Panc1 (cell line): ENCODE measurements at regions not wholly inside any gene's neighbourhood (a gene's known extent, or its start where the extent isn't known, plus 50 kb on each side); places are given as distances from the start of the nearest gene placed in this dataset.

Experiments used
- ATAC-seq: fragments of 200-7000 bp; cut with Tn5 transposase; 2 replicates; pipeline ENCODE4 v1.9.1; 2020; ENCODE audit warnings: mild to moderate bottlenecking, moderate library complexity
- BruUV-seq: library from RNA; stranded (reverse); fragments of 400-500 nt; replicated peaks from 2 replicates; lab custom pipeline; 2021; lab: Mats Ljungman, UMichigan
- CTCF ChIA-PET: fragments of 300-600 bp; sonication (Branson Sonifier 250); formaldehyde crosslinking; loops from one replicate; lab custom pipeline; 2022; ENCODE audit warnings: antibody characterized with exemption; lab: Charles Lee
- POLR2A ChIA-PET: fragments of 300-600 bp; sonication (Branson Sonifier 250); formaldehyde crosslinking; loops from one replicate; lab custom pipeline; 2022; ENCODE audit warnings: antibody characterized with exemption; lab: Charles Lee
- DNase-seq: peaks from one replicate; pipeline ENCODE4 v3.0.0-alpha.2; 2010; ENCODE audit warnings: low read depth, low spot score
- H3K27ac ChIP-seq: 2 replicates; pipeline ENCODE4 v1.5.1; 2011; ENCODE audit warnings: mild to moderate bottlenecking, low read length, inconsistent platforms
- H3K27me3 ChIP-seq: fragments of 200-500 bp; sonication (Bioruptor generic); 2 replicates; pipeline ENCODE4 v1.6.0; 2014; ENCODE audit warnings: low read length, inconsistent platforms; ENCODE audit not compliant: control insufficient read depth, insufficient read depth
- H3K36me3 ChIP-seq: fragments of 200-500 bp; sonication (Bioruptor generic); 2 replicates; pipeline ENCODE4 v1.5.1; 2014; ENCODE audit warnings: inconsistent platforms, mild to moderate bottlenecking, low read length, moderate library complexity; ENCODE audit not compliant: control insufficient read depth, insufficient read depth
- H3K4me1 ChIP-seq: 2 replicates; pipeline ENCODE4 v1.5.1; 2011; ENCODE audit warnings: inconsistent platforms, mild to moderate bottlenecking, low read length, moderate library complexity; ENCODE audit not compliant: control insufficient read depth, insufficient read depth
- H3K4me3 ChIP-seq, 2 experiments: 2 replicates each; pipeline ENCODE4 v1.5.1; 2011 to 2012; ENCODE audit warnings: low read depth in 2 of 2, low read length in 2 of 2, mild to moderate bottlenecking in 2 of 2, inconsistent platforms in 1 of 2, moderate library complexity in 1 of 2
- H3K9me3 ChIP-seq: fragments of 200-500 bp; sonication (Bioruptor generic); 2 replicates; pipeline ENCODE4 v1.5.1; 2014; ENCODE audit warnings: low read depth, mild to moderate bottlenecking, inconsistent platforms, low read length, moderate library complexity; ENCODE audit not compliant: control insufficient read depth, insufficient read depth
- POLR2AphosphoS5 ChIP-seq: IDR thresholded peaks from 2 replicates; pipeline ENCODE4 v1.6.1; 2012; ENCODE audit warnings: mild to moderate bottlenecking, low read depth, low read length, moderate library complexity
- SIN3A ChIP-seq: IDR thresholded peaks from 2 replicates; pipeline ENCODE4 v1.6.1; 2012; ENCODE audit warnings: low read depth, mild to moderate bottlenecking, low read length, moderate library complexity, borderline replicate concordance; ENCODE audit not compliant: insufficient read depth
- TCF7L2 ChIP-seq: IDR thresholded peaks from 2 replicates; pipeline ENCODE4 v1.6.1; 2011; ENCODE audit warnings: mild to moderate bottlenecking, low read depth, low read length, inconsistent platforms
- in situ Hi-C: cut with HindIII; loops from 2 replicates; pipeline ENCODE4 v1.10.0; 2016; ENCODE audit warnings: low sequenced_read_pairs, low pct_unique_long_range_greater_than_20kb
- intact Hi-C: fragments of 100-400 bp; cut with micrococcal nuclease; formaldehyde crosslinking; loops from one replicate; pipeline ENCODE4 v1.10.0; 2022; ENCODE audit not compliant: unreplicated experiment
- TF ChIP-seq, protein P1 (sequence below), 2 experiments: IDR thresholded peaks; 2 replicates each; pipeline ENCODE4 v1.6.1; 2011 to 2012; ENCODE audit warnings: low read depth in 2 of 2, control low read depth in 1 of 2, low read length in 1 of 2, mild to moderate bottlenecking in 1 of 2, moderate library complexity in 1 of 2; ENCODE audit not compliant: insufficient read depth in 1 of 2
- TF ChIP-seq, protein P2 (sequence below): fragments of 450-650 bp; IDR thresholded peaks from 2 replicates; pipeline ENCODE4 v1.5.1; 2017; ENCODE audit warnings: mild to moderate bottlenecking

DNA sequence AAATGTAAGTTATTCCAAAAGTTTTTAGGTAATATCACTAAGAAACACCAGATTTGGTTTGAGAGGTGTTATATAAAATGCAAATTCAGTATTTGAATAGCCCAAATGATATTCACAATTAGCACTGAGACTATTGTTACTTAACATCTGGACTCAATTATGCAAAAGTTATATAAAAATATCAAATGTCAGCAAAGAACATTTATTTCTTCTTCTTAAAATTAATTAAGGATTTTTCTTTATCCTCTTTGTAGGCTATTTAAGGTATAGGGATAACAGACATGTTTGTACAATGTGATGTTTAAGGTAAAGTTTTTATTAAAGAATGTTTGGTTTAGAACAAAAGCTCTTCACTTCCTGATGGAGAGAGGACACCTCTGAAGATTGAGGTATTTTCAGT, 63.3 kb upstream of the GK2 start:
- ChIA-PET CTCF (no interaction called here), POLR2A (no interaction called here)
- Histone ChIP-seq H3K4me3 (no peak overlapping the region), H3K9me3 (no peaks in the 10 kb centered on the region), H3K36me3 (no peaks in the 10 kb centered on the region), H3K4me1 (no peaks in the 10 kb centered on the region), H3K27me3 (no peaks in the 10 kb centered on the region), H3K27ac (no peak overlapping the region)
- in situ Hi-C loops (no loop called here), intact Hi-C loops (no loop called here)
- DNase-seq (no peak), ATAC-seq (no peak)
- TF ChIP-seq, protein P1, sequence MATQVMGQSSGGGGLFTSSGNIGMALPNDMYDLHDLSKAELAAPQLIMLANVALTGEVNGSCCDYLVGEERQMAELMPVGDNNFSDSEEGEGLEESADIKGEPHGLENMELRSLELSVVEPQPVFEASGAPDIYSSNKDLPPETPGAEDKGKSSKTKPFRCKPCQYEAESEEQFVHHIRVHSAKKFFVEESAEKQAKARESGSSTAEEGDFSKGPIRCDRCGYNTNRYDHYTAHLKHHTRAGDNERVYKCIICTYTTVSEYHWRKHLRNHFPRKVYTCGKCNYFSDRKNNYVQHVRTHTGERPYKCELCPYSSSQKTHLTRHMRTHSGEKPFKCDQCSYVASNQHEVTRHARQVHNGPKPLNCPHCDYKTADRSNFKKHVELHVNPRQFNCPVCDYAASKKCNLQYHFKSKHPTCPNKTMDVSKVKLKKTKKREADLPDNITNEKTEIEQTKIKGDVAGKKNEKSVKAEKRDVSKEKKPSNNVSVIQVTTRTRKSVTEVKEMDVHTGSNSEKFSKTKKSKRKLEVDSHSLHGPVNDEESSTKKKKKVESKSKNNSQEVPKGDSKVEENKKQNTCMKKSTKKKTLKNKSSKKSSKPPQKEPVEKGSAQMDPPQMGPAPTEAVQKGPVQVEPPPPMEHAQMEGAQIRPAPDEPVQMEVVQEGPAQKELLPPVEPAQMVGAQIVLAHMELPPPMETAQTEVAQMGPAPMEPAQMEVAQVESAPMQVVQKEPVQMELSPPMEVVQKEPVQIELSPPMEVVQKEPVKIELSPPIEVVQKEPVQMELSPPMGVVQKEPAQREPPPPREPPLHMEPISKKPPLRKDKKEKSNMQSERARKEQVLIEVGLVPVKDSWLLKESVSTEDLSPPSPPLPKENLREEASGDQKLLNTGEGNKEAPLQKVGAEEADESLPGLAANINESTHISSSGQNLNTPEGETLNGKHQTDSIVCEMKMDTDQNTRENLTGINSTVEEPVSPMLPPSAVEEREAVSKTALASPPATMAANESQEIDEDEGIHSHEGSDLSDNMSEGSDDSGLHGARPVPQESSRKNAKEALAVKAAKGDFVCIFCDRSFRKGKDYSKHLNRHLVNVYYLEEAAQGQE (IDR thresholded peaks at IDR 0.05; ENCODE audit: insufficient read depth in 1 of 2, low read depth in 2 of 2, low read length in 1 of 2), result no peak
- TF ChIP-seq, protein P2, sequence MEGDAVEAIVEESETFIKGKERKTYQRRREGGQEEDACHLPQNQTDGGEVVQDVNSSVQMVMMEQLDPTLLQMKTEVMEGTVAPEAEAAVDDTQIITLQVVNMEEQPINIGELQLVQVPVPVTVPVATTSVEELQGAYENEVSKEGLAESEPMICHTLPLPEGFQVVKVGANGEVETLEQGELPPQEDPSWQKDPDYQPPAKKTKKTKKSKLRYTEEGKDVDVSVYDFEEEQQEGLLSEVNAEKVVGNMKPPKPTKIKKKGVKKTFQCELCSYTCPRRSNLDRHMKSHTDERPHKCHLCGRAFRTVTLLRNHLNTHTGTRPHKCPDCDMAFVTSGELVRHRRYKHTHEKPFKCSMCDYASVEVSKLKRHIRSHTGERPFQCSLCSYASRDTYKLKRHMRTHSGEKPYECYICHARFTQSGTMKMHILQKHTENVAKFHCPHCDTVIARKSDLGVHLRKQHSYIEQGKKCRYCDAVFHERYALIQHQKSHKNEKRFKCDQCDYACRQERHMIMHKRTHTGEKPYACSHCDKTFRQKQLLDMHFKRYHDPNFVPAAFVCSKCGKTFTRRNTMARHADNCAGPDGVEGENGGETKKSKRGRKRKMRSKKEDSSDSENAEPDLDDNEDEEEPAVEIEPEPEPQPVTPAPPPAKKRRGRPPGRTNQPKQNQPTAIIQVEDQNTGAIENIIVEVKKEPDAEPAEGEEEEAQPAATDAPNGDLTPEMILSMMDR, result no peak
- no peak for TF ChIP-seq POLR2AphosphoS5
- TF ChIP-seq SIN3A, result no peak
- no peak for TF ChIP-seq TCF7L2
- no TSS peak for BruUV-seq

DNA sequence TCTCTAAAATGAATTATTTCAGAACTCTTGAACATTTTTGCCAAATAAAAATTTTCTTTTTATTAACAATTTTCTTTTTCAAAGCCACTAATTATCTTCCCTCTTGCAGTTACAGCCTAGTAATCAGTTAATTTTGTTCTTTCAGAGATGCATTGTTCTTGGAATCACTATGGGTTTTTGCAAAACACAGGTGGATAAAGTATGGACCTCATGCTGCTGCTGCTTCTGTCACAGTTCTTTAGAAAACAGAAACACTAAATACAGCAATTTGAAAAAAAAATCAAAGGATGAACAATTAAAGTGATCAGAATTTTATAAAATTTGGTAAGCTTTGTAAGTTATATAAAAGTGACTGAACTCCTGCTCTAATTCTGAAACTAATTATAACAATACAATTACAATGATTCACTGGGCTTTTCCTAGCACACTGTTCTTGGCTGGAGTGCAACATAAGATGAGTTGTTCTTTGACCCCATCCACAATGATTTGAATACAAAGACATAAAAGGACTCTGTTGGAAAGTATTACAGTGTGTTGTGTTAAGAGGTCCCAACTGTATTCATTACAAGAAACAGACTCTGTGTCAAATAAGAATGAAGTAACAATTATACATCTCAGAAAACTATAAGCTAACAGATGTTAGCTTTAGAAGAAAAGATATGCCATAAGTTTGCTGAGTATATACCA, 59.4 kb upstream of the GK2 start:
- no peaks in the 10 kb centered on the region for H3K36me3 ChIP-seq
- H3K4me3 ChIP-seq, result no peak overlapping the region
- BruUV-seq, result no TSS peak
- ChIA-PET POLR2A (no interaction called here), CTCF (no interaction called here)
- no peaks in the 10 kb centered on the region for H3K9me3 ChIP-seq
- intact Hi-C loops, result no loop called here
- DNase-seq (no peak), ATAC-seq (no peak)
- no peak overlapping the region for H3K27ac ChIP-seq
- in situ Hi-C loops, result no loop called here
- H3K27me3 ChIP-seq, result no peaks in the 10 kb centered on the region
- no peaks in the 10 kb centered on the region for H3K4me1 ChIP-seq
- TF ChIP-seq SIN3A (no peak), TCF7L2 (no peak), POLR2AphosphoS5 (no peak)
- TF ChIP-seq, protein P1 (IDR thresholded peaks at IDR 0.05; ENCODE audit: insufficient read depth in 1 of 2, low read depth in 2 of 2, low read length in 1 of 2), result no peak
- TF ChIP-seq, protein P2, result no peak
